Breast epithelium (tissue), 4 donors: ENCODE measurements at regions not wholly inside any gene's neighbourhood (a gene's known extent, or its start where the extent isn't known, plus 50 kb on each side); places are given as distances from the start of the nearest gene placed in this dataset.
"Not testable (repeated sequence)": the region's sequence is repeated elsewhere in the genome, so short reads cannot be mapped to it uniquely, and the experiment has no call there.

Experiments used
- DNase-seq, 2 donors: peaks; one replicate each; pipeline ENCODE4 v3.0.0-alpha.2; 2019; ENCODE audit warnings: low spot score in 2 of 2
- H3K27ac ChIP-seq, 2 donors: fragments of 200-600 bp; sonication (generic) in 1 of 2; one replicate each; pipeline ENCODE4 v1.5.1; 2016 to 2019; ENCODE audit warnings: mild to moderate bottlenecking in 1 of 2
- H3K27me3 ChIP-seq, 2 donors: fragments of 200-600 bp; sonication (generic) in 1 of 2; one replicate each; pipeline versions ENCODE4 v1.5.1 to v1.6.0; 2017 to 2019; ENCODE audit warnings: control low read depth in 1 of 2, mild to moderate bottlenecking in 1 of 2
- H3K36me3 ChIP-seq: fragments of 200-600 bp; one replicate; pipeline ENCODE4 v1.5.1; 2019
- H3K4me1 ChIP-seq, 2 donors: fragments of 200-600 bp; sonication (generic); one replicate each; pipeline ENCODE4 v1.5.1; 2016 to 2019; ENCODE audit warnings: control low read depth in 1 of 2
- H3K4me3 ChIP-seq, 3 donors: fragments of 200-600 bp; sonication (generic); 1 replicate in 2 of 3; 2 replicates in 1 of 3; pipeline ENCODE4 v1.5.1; 2016 to 2019; ENCODE audit warnings: mild to moderate bottlenecking in 3 of 3, moderate library complexity in 2 of 3
- H3K9me3 ChIP-seq, 2 donors: fragments of 200-600 bp; sonication (generic) in 1 of 2; one replicate each; pipeline ENCODE4 v1.5.1; 2016 to 2019; ENCODE audit warnings: control low read depth in 1 of 2
- CTCF ChIP-seq, 3 donors: fragments of 450-650 bp; IDR thresholded peaks; one replicate each; pipeline ENCODE4 v1.5.1; 2016 to 2017; ENCODE audit warnings: antibody characterized with exemption in 3 of 3, mild to moderate bottlenecking in 3 of 3, moderate library complexity in 3 of 3
- POLR2A ChIP-seq: fragments of 450-650 bp; IDR thresholded peaks from one replicate; pipeline ENCODE4 v1.6.1; 2016; ENCODE audit warnings: antibody characterized with exemption, mild to moderate bottlenecking, moderate library complexity
- POLR2AphosphoS5 ChIP-seq, 3 donors: sonication (generic); formaldehyde crosslinking; IDR thresholded peaks; one replicate each; pipeline ENCODE4 v1.6.1; 2017; ENCODE audit warnings: antibody characterized with exemption in 3 of 3
- intact Hi-C: fragments of 100-400 bp; cut with DNase I; formaldehyde crosslinking; loops from one replicate; pipeline ENCODE4 v1.15.1; 2023; ENCODE audit warnings: low total_unique reads

- H3K4me1 ChIP-seq = no peaks in the 10 kb centered on the region
- TF ChIP-seq POLR2AphosphoS5 (IDR thresholded peaks at IDR 0.05) = no peak
- no peak for TF ChIP-seq CTCF (IDR thresholded peaks at IDR 0.05)
- TF ChIP-seq POLR2A = no peak
- H3K36me3 ChIP-seq = no peaks in the 10 kb centered on the region
- no peak overlapping the region for H3K27ac ChIP-seq
- intact Hi-C loops = no loop called here
- DNase-seq = no peak
- no peaks in the 10 kb centered on the region for H3K9me3 ChIP-seq
- H3K27me3 ChIP-seq = no peaks in the 10 kb centered on the region
- H3K4me3 ChIP-seq = no peak overlapping the region
Measured at GRCh38 chr9:81071108-81071507, 618.2 kb downstream of the TLE1 start.

- DNase-seq = no peak
- TF ChIP-seq POLR2A (no peak), CTCF (IDR thresholded peaks at IDR 0.05) (no peak), POLR2AphosphoS5 (IDR thresholded peaks at IDR 0.05) (no peak)
- intact Hi-C loops = no loop called here
Measured at GRCh38 chr9:81070689-81071088, 618.7 kb downstream of the TLE1 start.

GRCh38 chr9:81069923-81070322 lies 619.4 kb downstream of the TLE1 start:
- no peaks in the 10 kb centered on the region for H3K27me3 ChIP-seq
- H3K9me3 ChIP-seq = no peaks in the 10 kb centered on the region
- H3K27ac ChIP-seq = no peak overlapping the region
- no peaks in the 10 kb centered on the region for H3K4me1 ChIP-seq
- intact Hi-C loops = no loop called here
- no peak for TF ChIP-seq POLR2AphosphoS5 (IDR thresholded peaks at IDR 0.05)
- TF ChIP-seq CTCF (IDR thresholded peaks at IDR 0.05) = no peak
- no peak for TF ChIP-seq POLR2A
- H3K4me3 ChIP-seq = no peak overlapping the region
- no peaks in the 10 kb centered on the region for H3K36me3 ChIP-seq
- no peak for DNase-seq

More at GRCh38 chr9:81070689-81071088, 618.7 kb downstream of the TLE1 start:
- no peaks in the 10 kb centered on the region for H3K9me3 ChIP-seq
- no peak overlapping the region for H3K4me3 ChIP-seq
- H3K27me3 ChIP-seq = no peaks in the 10 kb centered on the region
- H3K36me3 ChIP-seq = no peaks in the 10 kb centered on the region
- H3K27ac ChIP-seq = no peak overlapping the region
- H3K4me1 ChIP-seq = no peaks in the 10 kb centered on the region

- H3K27ac ChIP-seq = no peak overlapping the region
- H3K27me3 ChIP-seq = no peaks in the 10 kb centered on the region
- no peaks in the 10 kb centered on the region for H3K4me1 ChIP-seq
- intact Hi-C loops = no loop called here
- no peak overlapping the region for H3K4me3 ChIP-seq
- TF ChIP-seq POLR2AphosphoS5 (IDR thresholded peaks at IDR 0.05) = no peak
- DNase-seq = no peak
- H3K9me3 ChIP-seq = no peaks in the 10 kb centered on the region
- H3K36me3 ChIP-seq = no peaks in the 10 kb centered on the region
Measured at GRCh38 chr9:81069038-81069795, 620.1 kb downstream of the TLE1 start.

GRCh38 chr9:81062995-81063394 lies 626.4 kb downstream of the TLE1 start:
- DNase-seq, intact Hi-C loops, H3K9me3 ChIP-seq, H3K36me3 ChIP-seq, H3K27ac ChIP-seq, H3K4me1 ChIP-seq, H3K27me3 ChIP-seq, H3K4me3 ChIP-seq: not testable (repeated sequence)

- Histone ChIP-seq H3K4me3 (no peak overlapping the region), H3K4me1 (no peaks in the 10 kb centered on the region), H3K9me3 (peaks cover 6% of the 10 kb centered on the region in 2 donors), H3K27me3 (no peaks in the 10 kb centered on the region), H3K36me3 (no peaks in the 10 kb centered on the region), H3K27ac (no peak overlapping the region)
- DNase-seq = no peak
- intact Hi-C loops = no loop called here
- TF ChIP-seq POLR2AphosphoS5 (IDR thresholded peaks at IDR 0.05) = no peak
- TF ChIP-seq POLR2A = no peak
- no peak for TF ChIP-seq CTCF (IDR thresholded peaks at IDR 0.05)
Measured at GRCh38 chr9:81058782-81059181, 630.6 kb downstream of the TLE1 start.
